Adrenal gland (tissue), 5 donors: ENCODE measurements at regions not wholly inside any gene's neighbourhood (a gene's known extent, or its start where the extent isn't known, plus 50 kb on each side); places are given as distances from the start of the nearest gene placed in this dataset.

Experiments used
- POLR2A ChIP-seq, 2 donors: fragments of 450-650 bp; IDR thresholded peaks; one replicate each; pipeline ENCODE4 v1.6.1; 2017; ENCODE audit warnings: antibody characterized with exemption in 2 of 2, mild to moderate bottlenecking in 2 of 2, moderate library complexity in 1 of 2
- TF ChIP-seq, protein P1 (sequence below), 6 experiments: fragments of 450-650 bp in 4 of 6; fragments of 200-600 bp in 2 of 6; sonication (generic) in 1 of 6; IDR thresholded peaks; 1 replicate in 5 of 6; 2 replicates in 1 of 6; pipeline versions ENCODE4 v1.5.1 to v1.8.0; 2016 to 2021; ENCODE audit warnings: antibody characterized with exemption in 6 of 6, mild to moderate bottlenecking in 2 of 6, moderate library complexity in 1 of 6
- donor health status: DM: no; HTN: no; CAD: no.

DNA sequence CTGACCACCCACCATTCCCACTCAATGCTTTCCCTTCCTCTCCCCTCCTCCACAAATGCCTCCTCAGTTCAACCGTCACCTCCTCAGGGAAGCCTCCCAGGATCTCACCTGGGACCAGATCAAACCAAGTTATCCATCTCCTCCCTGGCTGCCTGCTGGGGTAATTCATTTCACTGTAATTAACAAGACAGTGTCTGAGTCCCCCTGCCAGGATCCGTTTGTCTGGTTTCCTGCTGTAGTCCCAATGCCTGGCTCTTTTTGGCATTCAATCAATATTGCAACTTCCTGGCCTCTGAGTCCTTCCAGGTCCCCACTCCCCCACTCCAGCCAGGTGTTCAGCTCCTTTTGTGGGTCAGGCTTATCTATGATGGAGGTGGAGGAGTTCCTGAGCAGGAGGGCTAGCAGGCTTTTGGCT is 687.7 kb downstream of the PTPRU start:
- TF ChIP-seq, protein P1, sequence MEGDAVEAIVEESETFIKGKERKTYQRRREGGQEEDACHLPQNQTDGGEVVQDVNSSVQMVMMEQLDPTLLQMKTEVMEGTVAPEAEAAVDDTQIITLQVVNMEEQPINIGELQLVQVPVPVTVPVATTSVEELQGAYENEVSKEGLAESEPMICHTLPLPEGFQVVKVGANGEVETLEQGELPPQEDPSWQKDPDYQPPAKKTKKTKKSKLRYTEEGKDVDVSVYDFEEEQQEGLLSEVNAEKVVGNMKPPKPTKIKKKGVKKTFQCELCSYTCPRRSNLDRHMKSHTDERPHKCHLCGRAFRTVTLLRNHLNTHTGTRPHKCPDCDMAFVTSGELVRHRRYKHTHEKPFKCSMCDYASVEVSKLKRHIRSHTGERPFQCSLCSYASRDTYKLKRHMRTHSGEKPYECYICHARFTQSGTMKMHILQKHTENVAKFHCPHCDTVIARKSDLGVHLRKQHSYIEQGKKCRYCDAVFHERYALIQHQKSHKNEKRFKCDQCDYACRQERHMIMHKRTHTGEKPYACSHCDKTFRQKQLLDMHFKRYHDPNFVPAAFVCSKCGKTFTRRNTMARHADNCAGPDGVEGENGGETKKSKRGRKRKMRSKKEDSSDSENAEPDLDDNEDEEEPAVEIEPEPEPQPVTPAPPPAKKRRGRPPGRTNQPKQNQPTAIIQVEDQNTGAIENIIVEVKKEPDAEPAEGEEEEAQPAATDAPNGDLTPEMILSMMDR (IDR thresholded peaks at IDR 0.05): no peak
- no peak for TF ChIP-seq POLR2A (IDR thresholded peaks at IDR 0.05)
